ENCODE measurements at regions not wholly inside any gene's neighbourhood (a gene's known extent, or its start where the extent isn't known, plus 50 kb on each side); places are given as distances from the start of the nearest gene placed in this dataset.

GRCh38 chr15:81595752-81596151 is 221.7 kb upstream of the TMC3 start:
- H3K4me2 ChIP-seq, result no peak overlapping the region
- no peak overlapping the region for H3K4me3 ChIP-seq
- 0% methylated on average over 1 of the region's 1 CpG for WGBS (ENCODE audit: missing lambda C conversion rate)
- peaks cover 5% of the 10 kb centered on the region; the same call in 1 of the 3 replicates for H3K9me3 ChIP-seq
- CTCF ChIA-PET, result no interaction called here
- no peak overlapping the region for H3K27ac ChIP-seq
- FAIRE-seq (no peak), DNase-seq (ENCODE audit: low read depth in 1 of 2, low spot score in 1 of 2) (no peak), ATAC-seq (no peak)
- TF ChIP-seq HOXB5 (CRISPR knock-in tag; IDR thresholded peaks at IDR 0.05), result no peak
- no peak for TF ChIP-seq BCL3 (IDR thresholded peaks at IDR 0.05)
- TF ChIP-seq MAFK (IDR thresholded peaks at IDR 0.05; ENCODE audit: partially characterized antibody), result no peak
- no peak for TF ChIP-seq NFE2L2 (conservative IDR thresholded peaks at IDR 0.05; ENCODE audit: low read length)
- TF ChIP-seq NR3C1 (IDR thresholded peaks at IDR 0.05), result no peak
- no peak for TF ChIP-seq REST (IDR thresholded peaks at IDR 0.05)
- no peak for TF ChIP-seq HOXA7 (CRISPR knock-in tag; IDR thresholded peaks at IDR 0.05)
- TF ChIP-seq ZC3H11A (IDR thresholded peaks at IDR 0.05), result no peak
- no peak for TF ChIP-seq PHF8 (IDR thresholded peaks at IDR 0.05; ENCODE audit: borderline replicate concordance, low read depth)
- no peaks in the 10 kb centered on the region for H3K4me1 ChIP-seq
- POLR2A ChIA-PET, result no interaction called here

- Histone ChIP-seq H3K27ac (no peak overlapping the region), H3K4me1 (no peaks in the 10 kb centered on the region), H3K9me3 (0 out of 3 replicates have a peak, but pooled peaks cover 2% of the 10 kb centered on the region), H3K4me3 (no peak overlapping the region), H3K4me2 (no peak overlapping the region)
- DNase-seq (ENCODE audit: low read depth in 1 of 2, low spot score in 1 of 2) (no peak), FAIRE-seq (no peak), ATAC-seq (no peak)
- CTCF ChIA-PET, result no interaction called here
- 2% methylated on average over 4 of the region's 4 CpGs for WGBS (ENCODE audit: missing lambda C conversion rate)
- TF ChIP-seq EHMT2 (IDR thresholded peaks at IDR 0.05; ENCODE audit: low read depth), result no peak
- TF ChIP-seq BCL3 (IDR thresholded peaks at IDR 0.05), result no peak
- no peak for TF ChIP-seq ZC3H11A (IDR thresholded peaks at IDR 0.05)
- no peak for TF ChIP-seq NR3C1 (IDR thresholded peaks at IDR 0.05)
- TF ChIP-seq RCOR1 (IDR thresholded peaks at IDR 0.05; ENCODE audit: low read depth, low read length), result no peak
- TF ChIP-seq TP53 (CRISPR knock-in tag; IDR thresholded peaks at IDR 0.05), result no peak
- no peak for TF ChIP-seq HDAC2 (IDR thresholded peaks at IDR 0.05)
- no peak for TF ChIP-seq KDM5A (IDR thresholded peaks at IDR 0.05)
- TF ChIP-seq HEYL (CRISPR knock-in tag; IDR thresholded peaks at IDR 0.05), result no peak
- TF ChIP-seq EHF (CRISPR knock-in tag; IDR thresholded peaks at IDR 0.05), result no peak
- TF ChIP-seq FOSL2 (IDR thresholded peaks at IDR 0.05), result no peak
- TF ChIP-seq FOSL2 (CRISPR knock-in tag; IDR thresholded peaks at IDR 0.05), result no peak
- TF ChIP-seq ZFP36 (IDR thresholded peaks at IDR 0.05; ENCODE audit: borderline replicate concordance, partially characterized antibody), result no peak
- no peak for TF ChIP-seq TFCP2L1 (CRISPR knock-in tag; IDR thresholded peaks at IDR 0.05)
- TF ChIP-seq MAFK (IDR thresholded peaks at IDR 0.05; ENCODE audit: partially characterized antibody), result no peak
- no peak for TF ChIP-seq FOXS1 (CRISPR knock-in tag; IDR thresholded peaks at IDR 0.05)
- no peak for TF ChIP-seq CTCF (IDR thresholded peaks at IDR 0.05)
- TF ChIP-seq CHD2 (IDR thresholded peaks at IDR 0.05; ENCODE audit: low read length, partially characterized antibody), result no peak
- POLR2A ChIA-PET, result no interaction called here
These were observed 215.7 kb upstream of the TMC3 start for GRCh38 chr15:81589671-81590070.

Measured in A549 (cell line).